MM.1S (cell line): ENCODE measurements at regions not wholly inside any gene's neighbourhood (a gene's known extent, or its start where the extent isn't known, plus 50 kb on each side); places are given as distances from the start of the nearest gene placed in this dataset.
"Not testable (repeated sequence)": the region's sequence is repeated elsewhere in the genome, so short reads cannot be mapped to it uniquely, and the experiment has no call there.

ENCODE experiments used
- DNase-seq: peaks from one replicate; pipeline ENCODE4 v3.0.0-alpha.2; 2015
- H2AFZ ChIP-seq: fragments of 300-600 bp; sonication (generic); 2 replicates; pipeline ENCODE4 v1.6.0; 2016; ENCODE audit warnings: antibody characterized with exemption, low read length
- H3F3A ChIP-seq: fragments of 300-600 bp; sonication (generic); 2 replicates; pipeline ENCODE4 v1.6.1; 2016; ENCODE audit warnings: mild to moderate bottlenecking, antibody characterized with exemption, low read length, moderate library complexity, mixed read lengths; ENCODE audit not compliant: insufficient read depth
- H3K27ac ChIP-seq: fragments of 300-600 bp; sonication (generic); 2 replicates; pipeline ENCODE4 v1.5.1; 2016; ENCODE audit warnings: mild to moderate bottlenecking, low read length
- H3K27me3 ChIP-seq: fragments of 300-600 bp; sonication (generic); replicated peaks from 2 replicates; pipeline ENCODE4 v1.6.0; 2016; ENCODE audit warnings: low read length; ENCODE audit not compliant: insufficient read depth
- H3K36me3 ChIP-seq: fragments of 300-600 bp; sonication (generic); replicated peaks from 2 replicates; pipeline ENCODE4 v1.6.1; 2016; ENCODE audit warnings: mild to moderate bottlenecking, low read length, mixed read lengths; ENCODE audit not compliant: insufficient read depth
- H3K4me1 ChIP-seq: fragments of 300-600 bp; sonication (generic); 2 replicates; pipeline ENCODE4 v1.6.1; 2016; ENCODE audit warnings: low read length, mixed read lengths
- H3K4me2 ChIP-seq: fragments of 300-600 bp; sonication (generic); 2 replicates; pipeline ENCODE4 v1.6.0; 2016; ENCODE audit warnings: low read depth, low read length
- H3K4me3 ChIP-seq: fragments of 300-600 bp; sonication (generic); 2 replicates; pipeline ENCODE4 v1.5.1; 2016; ENCODE audit warnings: low read length, mixed read lengths
- H3K79me2 ChIP-seq: fragments of 300-600 bp; sonication (generic); 2 replicates; pipeline ENCODE4 v1.6.1; 2016; ENCODE audit warnings: mixed run types, low read length, mixed read lengths
- H3K9ac ChIP-seq: fragments of 300-600 bp; sonication (generic); 2 replicates; pipeline ENCODE4 v1.6.1; 2016; ENCODE audit warnings: low read length, mixed read lengths
- H3K9me2 ChIP-seq: fragments of 300-600 bp; sonication (generic); replicated peaks from 2 replicates; pipeline ENCODE4 v1.6.1; 2016; ENCODE audit warnings: mild to moderate bottlenecking, low read length, mixed read lengths; ENCODE audit not compliant: insufficient read depth
- H3K9me3 ChIP-seq: fragments of 300-600 bp; sonication (generic); replicated peaks from 2 replicates; pipeline ENCODE4 v1.6.1; 2016; ENCODE audit warnings: mild to moderate bottlenecking, low read length, mixed read lengths; ENCODE audit not compliant: insufficient read depth
- H4K20me1 ChIP-seq: fragments of 300-600 bp; sonication (generic); 2 replicates; pipeline ENCODE4 v1.6.1; 2016; ENCODE audit warnings: mild to moderate bottlenecking, low read length, moderate library complexity, mixed read lengths; ENCODE audit not compliant: insufficient read depth

DNA sequence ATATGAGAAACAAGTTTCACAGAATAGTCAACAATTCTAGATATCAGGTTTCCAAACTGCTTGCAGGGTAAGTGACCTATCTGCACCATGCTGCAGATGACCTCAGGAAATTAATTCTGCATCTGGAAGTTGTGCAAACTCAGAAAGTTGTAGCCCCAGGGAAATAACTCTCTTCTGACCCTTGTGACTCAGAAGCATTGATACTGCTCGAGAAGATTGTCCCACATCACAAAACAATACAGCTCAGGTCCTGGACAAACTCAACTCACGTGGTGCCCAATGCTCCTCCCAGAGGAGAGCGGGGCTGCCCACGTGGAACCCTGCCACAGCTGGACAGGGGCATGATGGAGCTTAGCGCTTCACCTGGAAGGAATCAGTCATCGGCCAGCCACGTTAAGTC, 221.9 kb upstream of the LRRC61 start:
- not testable (repeated sequence) for H3K9ac ChIP-seq, DNase-seq, H3K4me2 ChIP-seq, H3F3A ChIP-seq, H3K9me3 ChIP-seq, H3K27ac ChIP-seq, H3K27me3 ChIP-seq, H3K79me2 ChIP-seq, H2AFZ ChIP-seq, H3K4me3 ChIP-seq, H3K36me3 ChIP-seq, H3K4me1 ChIP-seq, H4K20me1 ChIP-seq, H3K9me2 ChIP-seq

DNA sequence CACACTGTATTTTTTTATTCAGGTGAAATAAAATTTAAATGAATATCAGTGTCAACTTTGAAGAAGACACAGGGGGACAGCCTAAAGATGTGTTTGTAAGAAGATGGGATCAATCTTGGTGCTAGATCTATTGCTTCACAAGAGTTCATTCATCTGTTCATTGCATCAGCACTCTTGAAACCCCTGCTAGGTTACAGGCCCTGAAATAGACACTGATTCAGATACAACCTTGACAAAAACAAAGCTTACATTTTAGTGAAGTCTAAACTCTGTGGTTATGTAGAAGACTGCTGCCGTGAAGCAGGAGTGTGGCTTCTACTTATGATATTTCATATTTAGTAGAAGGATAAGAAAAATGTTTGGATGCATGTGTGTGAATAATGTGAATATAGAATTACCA, 215.9 kb upstream of the LRRC61 start:
- H3K27me3 ChIP-seq, H3K9me2 ChIP-seq, H3K4me3 ChIP-seq, H3K79me2 ChIP-seq, H3K36me3 ChIP-seq, H3K4me1 ChIP-seq, H3K9ac ChIP-seq, H3K9me3 ChIP-seq, H2AFZ ChIP-seq, DNase-seq, H3K4me2 ChIP-seq, H3K27ac ChIP-seq, H3F3A ChIP-seq, H4K20me1 ChIP-seq: not testable (repeated sequence)

DNA sequence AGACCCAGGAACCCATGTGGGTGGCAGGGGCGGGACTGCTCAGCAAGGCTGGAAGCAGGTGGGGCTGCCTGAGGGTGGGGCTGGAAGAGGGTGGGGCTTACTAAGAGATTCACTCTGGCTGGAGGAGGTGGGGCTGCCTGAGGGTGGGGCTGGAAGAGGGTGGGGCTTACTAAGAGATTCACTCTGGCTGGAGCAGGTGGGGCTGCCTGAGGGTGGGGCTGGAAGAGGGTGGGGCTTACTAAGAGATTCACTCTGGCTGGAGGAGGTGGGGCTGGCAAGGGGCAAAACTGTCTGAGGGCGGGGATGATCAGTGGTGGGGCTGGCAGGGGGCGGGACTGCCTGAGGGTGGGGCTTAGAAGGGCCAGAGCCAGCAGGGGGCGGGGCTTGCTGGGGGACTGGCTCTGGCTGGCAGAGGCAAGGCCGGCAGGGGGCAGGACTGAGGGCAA, 212.8 kb upstream of the LRRC61 start:
- H3K4me1 ChIP-seq, H2AFZ ChIP-seq, H4K20me1 ChIP-seq, H3F3A ChIP-seq, H3K36me3 ChIP-seq, H3K4me3 ChIP-seq, H3K4me2 ChIP-seq, H3K27me3 ChIP-seq, H3K9me3 ChIP-seq, H3K9ac ChIP-seq, H3K27ac ChIP-seq, H3K79me2 ChIP-seq, H3K9me2 ChIP-seq: not testable (repeated sequence)
- peak; percentile 81 for DNase-seq

DNA sequence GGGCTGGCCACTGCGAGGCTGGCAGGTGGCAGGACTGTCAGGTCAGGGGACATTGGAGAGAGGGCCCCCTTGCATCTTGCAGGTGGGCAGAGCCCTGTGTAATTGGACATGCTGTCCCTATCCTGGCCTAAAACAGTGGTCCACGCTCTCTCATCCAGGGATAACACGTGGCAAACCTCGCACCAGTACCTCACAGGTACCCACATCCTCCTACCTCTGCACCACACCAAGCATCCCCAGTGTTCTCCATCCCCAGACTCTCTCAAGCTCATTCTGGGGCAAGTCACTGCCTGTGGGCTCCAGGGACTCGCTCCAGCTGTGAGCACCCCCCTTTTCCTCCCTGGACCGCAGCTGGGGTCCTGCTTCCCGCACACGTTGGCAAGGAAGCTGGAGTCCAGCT, 212.3 kb upstream of the LRRC61 start:
- not testable (repeated sequence) for H3K4me3 ChIP-seq, H3K36me3 ChIP-seq, H3K4me1 ChIP-seq, DNase-seq, H3K79me2 ChIP-seq, H3K9me2 ChIP-seq, H4K20me1 ChIP-seq, H3K27ac ChIP-seq, H3K27me3 ChIP-seq, H3K4me2 ChIP-seq, H3K9me3 ChIP-seq, H3F3A ChIP-seq, H2AFZ ChIP-seq, H3K9ac ChIP-seq

DNA sequence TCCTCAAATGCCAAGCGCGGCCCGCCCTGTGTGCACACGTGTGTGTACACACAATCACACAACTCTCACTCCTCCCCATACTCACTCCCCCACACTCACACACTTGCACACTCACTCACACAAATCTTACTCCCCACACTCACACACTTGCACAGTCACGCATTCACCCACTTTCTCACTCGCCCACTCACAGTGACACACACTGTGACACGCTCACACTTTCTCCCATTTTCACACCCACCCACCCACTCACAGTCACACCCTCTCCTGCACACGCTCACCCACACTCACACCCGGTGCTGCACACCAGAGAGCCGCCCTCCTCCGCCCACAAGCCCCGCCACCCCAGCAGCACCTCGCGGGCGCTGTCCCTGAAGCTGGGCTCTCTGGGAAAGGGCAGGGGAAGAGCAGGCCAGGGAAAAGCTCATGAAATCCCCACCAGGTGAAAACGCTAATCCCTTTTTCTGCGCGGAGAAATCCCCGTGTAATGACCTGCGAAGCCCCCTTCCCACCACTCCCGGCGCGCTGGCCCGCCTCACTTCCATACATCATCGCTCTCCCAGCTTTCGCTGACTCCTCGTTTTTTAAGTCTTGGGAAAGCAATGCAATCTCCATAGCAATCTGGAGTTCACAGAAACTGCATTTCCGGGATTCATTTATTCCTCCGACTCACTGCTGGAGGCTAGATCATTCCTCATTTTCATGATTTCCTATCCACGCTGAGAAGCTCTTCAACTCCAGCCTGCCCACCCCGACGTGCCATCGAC, 211.6 kb upstream of the LRRC61 start:
- not testable (repeated sequence) for H3K9me2 ChIP-seq, H3K9ac ChIP-seq, H3K36me3 ChIP-seq, H3K79me2 ChIP-seq, H3F3A ChIP-seq, H4K20me1 ChIP-seq, DNase-seq, H3K4me2 ChIP-seq, H3K9me3 ChIP-seq, H3K4me1 ChIP-seq, H3K27ac ChIP-seq, H2AFZ ChIP-seq, H3K27me3 ChIP-seq, H3K4me3 ChIP-seq

DNA sequence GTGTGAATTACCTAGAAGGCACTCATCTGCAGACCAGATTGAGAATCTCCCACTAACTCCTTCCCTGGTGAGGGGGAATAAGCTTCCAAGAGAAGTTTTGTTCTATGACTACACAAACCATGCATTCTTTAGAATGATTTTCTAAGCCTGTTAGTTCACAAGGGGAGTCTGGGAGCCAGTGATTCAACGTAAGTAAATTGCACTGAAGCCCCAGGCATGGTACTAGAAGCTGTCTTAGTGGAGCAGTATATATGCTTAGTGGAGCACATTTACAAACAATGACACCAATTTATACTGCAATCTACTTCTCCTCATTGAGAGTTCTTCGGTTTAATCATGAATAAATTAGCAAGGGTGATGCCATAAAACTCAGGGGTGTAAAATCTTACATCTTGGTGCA, 209.9 kb upstream of the LRRC61 start:
- H3K9me2 ChIP-seq, H4K20me1 ChIP-seq, H3K9me3 ChIP-seq, H3K36me3 ChIP-seq, H3F3A ChIP-seq, H3K79me2 ChIP-seq, H3K4me1 ChIP-seq, H3K27ac ChIP-seq, H3K4me2 ChIP-seq, DNase-seq, H2AFZ ChIP-seq, H3K9ac ChIP-seq, H3K4me3 ChIP-seq, H3K27me3 ChIP-seq: not testable (repeated sequence)

DNA sequence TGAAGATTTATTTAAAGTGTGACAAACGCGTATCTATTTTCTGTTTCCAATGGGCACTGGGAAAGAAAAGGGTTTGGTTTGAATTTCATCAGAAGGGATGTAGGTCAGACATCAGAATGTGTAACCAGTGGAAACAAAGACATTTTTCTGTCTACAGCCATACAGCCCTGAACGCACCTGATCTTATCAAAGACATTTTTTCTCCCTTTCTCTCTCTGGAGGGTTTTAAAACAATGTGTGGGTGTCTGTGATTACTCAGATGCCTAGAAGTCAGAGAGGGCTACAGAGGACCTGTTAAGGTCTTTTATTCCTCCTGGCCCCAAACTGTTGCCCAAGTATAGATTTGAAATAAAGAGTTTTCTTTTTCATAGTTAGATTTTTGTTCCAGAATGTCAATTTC, 208.6 kb upstream of the LRRC61 start:
- not testable (repeated sequence) for H3K36me3 ChIP-seq, H3K27ac ChIP-seq, H3K9me2 ChIP-seq, H3F3A ChIP-seq, H2AFZ ChIP-seq, H3K4me2 ChIP-seq, H4K20me1 ChIP-seq, H3K27me3 ChIP-seq, H3K4me1 ChIP-seq, DNase-seq, H3K9ac ChIP-seq, H3K79me2 ChIP-seq, H3K9me3 ChIP-seq, H3K4me3 ChIP-seq

DNA sequence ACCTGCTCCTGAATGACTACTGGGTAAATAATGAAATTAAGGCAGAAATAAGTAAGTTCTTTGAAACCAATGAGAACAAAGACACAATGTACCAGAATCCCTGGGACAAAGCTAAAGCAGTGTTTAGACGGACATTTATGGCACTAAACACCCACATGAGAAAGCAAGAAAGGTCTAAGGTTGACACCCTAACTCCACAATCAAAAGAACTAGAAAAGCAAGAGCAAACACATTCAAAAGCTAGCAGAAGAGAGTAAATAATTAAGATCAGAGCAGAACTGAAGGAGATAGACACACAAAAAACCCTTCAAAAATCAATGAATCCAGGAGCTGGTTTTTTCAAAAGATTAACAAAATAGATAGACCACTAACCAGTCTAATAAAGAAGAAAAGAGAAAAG, 203.2 kb upstream of the LRRC61 start:
- H3K9ac ChIP-seq, H2AFZ ChIP-seq, DNase-seq, H3K27me3 ChIP-seq, H3K9me3 ChIP-seq, H3K9me2 ChIP-seq, H4K20me1 ChIP-seq, H3F3A ChIP-seq, H3K27ac ChIP-seq, H3K79me2 ChIP-seq, H3K4me3 ChIP-seq, H3K4me1 ChIP-seq, H3K36me3 ChIP-seq, H3K4me2 ChIP-seq: not testable (repeated sequence)
